K562 (cell line): ENCODE measurements at regions not wholly inside any gene's neighbourhood (a gene's known extent, or its start where the extent isn't known, plus 50 kb on each side); places are given as distances from the start of the nearest gene placed in this dataset.
A peak's percentile ranks its signal among the peaks of the same experiment; 100 is the strongest.

ENCODE experiments used
- ATAC-seq: fragments of 200-7000 bp; cut with Tn5 transposase; 3 replicates; pipeline ENCODE4 v1.9.1; 2020; ENCODE audit warnings: moderate library complexity
- BruUV-seq: library from RNA; stranded (reverse); fragments of 400-500 nt; replicated peaks from 2 replicates; lab custom pipeline; 2021; lab: Mats Ljungman, UMichigan
- CTCF ChIA-PET: fragments of 300-600 bp; formaldehyde crosslinking; extraction: SDS; loops from one replicate; lab custom pipeline; 2021; ENCODE audit warnings: low intra/inter-chr PET ratio; lab: Yijun Ruan, JAX
- POLR2A ChIA-PET: fragments of 300-600, 350-650 bp; sonication (Branson Sonifier 250); formaldehyde crosslinking; extraction: SDS; loops from one replicate; lab custom pipeline; 2021; ENCODE audit warnings: antibody characterized with exemption, inconsistent platforms; lab: Yijun Ruan, JAX
- DNase-seq, 4 experiments: peaks; one replicate each; pipeline versions ENCODE4 v3.0.0 to v3.0.0-alpha.2; 2011 to 2018; ENCODE audit warnings: low spot score in 3 of 4, mixed read lengths in 3 of 4; ENCODE audit errors: extremely low read depth in 1 of 4
- FAIRE-seq: peaks from 2 replicates; lab custom pipeline; 2011; peaks lifted over from hg19 to GRCh38; lab: Jason Lieb, UNC
- H2AFZ ChIP-seq: 2 replicates; pipeline ENCODE4 v1.6.0; 2011; ENCODE audit warnings: low read depth, low read length, control low read depth, inconsistent platforms
- H3K27ac ChIP-seq: fragments of 200-600 bp; 3 replicates; pipeline ENCODE4 v1.8.0; 2011; ENCODE audit warnings: low read depth, mild to moderate bottlenecking, control low read depth, inconsistent platforms, low read length, moderate library complexity, mixed read lengths; ENCODE audit errors: extremely low read depth
- H3K27me3 ChIP-seq, 2 experiments: fragments of 300-600 bp in 1 of 2; 2 replicates in 1 of 2; 3 replicates in 1 of 2; pipeline versions ENCODE4 v1.6.0 to v1.8.0; 2011; ENCODE audit warnings: inconsistent platforms in 2 of 2, low read length in 2 of 2, mild to moderate bottlenecking in 1 of 2, mixed read lengths in 1 of 2, moderate library complexity in 1 of 2; ENCODE audit not compliant: control insufficient read depth in 2 of 2, insufficient read depth in 2 of 2
- H3K36me3 ChIP-seq: fragments of 300-600 bp; 3 replicates; pipeline ENCODE4 v1.8.0; 2011; ENCODE audit warnings: mild to moderate bottlenecking, low read length, inconsistent platforms; ENCODE audit not compliant: control insufficient read depth, insufficient read depth
- H3K4me1 ChIP-seq, 2 experiments: fragments of 200-600 bp in 1 of 2; replicated peaks in 1 of 2; 2 replicates in 1 of 2; 3 replicates in 1 of 2; pipeline versions ENCODE4 v1.5.1 to v1.8.0; 2011; ENCODE audit warnings: inconsistent platforms in 2 of 2, low read length in 2 of 2, mild to moderate bottlenecking in 1 of 2, mixed read lengths in 1 of 2, moderate library complexity in 1 of 2; ENCODE audit not compliant: control insufficient read depth in 2 of 2, insufficient read depth in 2 of 2
- H3K4me2 ChIP-seq: 2 replicates; pipeline ENCODE4 v1.6.1; 2011; ENCODE audit warnings: low read length, control low read depth, inconsistent platforms, mixed read lengths; ENCODE audit not compliant: insufficient read depth
- H3K4me3 ChIP-seq: fragments of 200-600 bp; sonication (generic), shearing (Covaris generic); 2 replicates; pipeline ENCODE4 v1.5.1; 2016; ENCODE audit warnings: control low read depth, inconsistent platforms
- H3K79me2 ChIP-seq: fragments of 200-600 bp; 3 replicates; pipeline ENCODE4 v1.8.0; 2011; ENCODE audit warnings: low read length, inconsistent platforms; ENCODE audit not compliant: control insufficient read depth, insufficient read depth
- H3K9ac ChIP-seq, 2 experiments: 2 replicates each; pipeline versions ENCODE4 v1.6.0 to v1.6.1; 2011; ENCODE audit warnings: low read depth in 2 of 2, low read length in 2 of 2, control low read depth in 1 of 2, inconsistent platforms in 1 of 2, mild to moderate bottlenecking in 1 of 2, mixed read lengths in 1 of 2; ENCODE audit not compliant: insufficient read depth in 1 of 2
- H3K9me1 ChIP-seq: one replicate; pipeline ENCODE4 v1.6.0; 2011; ENCODE audit warnings: inconsistent platforms, mild to moderate bottlenecking, low read length, moderate library complexity; ENCODE audit not compliant: control insufficient read depth, insufficient read depth
- H3K9me3 ChIP-seq: replicated peaks from 2 replicates; pipeline ENCODE4 v1.5.1; 2011; ENCODE audit warnings: low read depth, low read length, inconsistent platforms; ENCODE audit not compliant: control insufficient read depth, insufficient read depth
- H4K20me1 ChIP-seq: replicated peaks from 2 replicates; pipeline ENCODE4 v1.6.1; 2011; ENCODE audit warnings: low read length, inconsistent platforms, mixed read lengths; ENCODE audit not compliant: control insufficient read depth, insufficient read depth
- CGGBP1 ChIP-seq: fragments of 250-450 bp; sonication (Bioruptor Pico); IDR thresholded peaks from 2 replicates; pipeline ENCODE4 v1.9.0; 2021; ENCODE audit warnings: mild to moderate bottlenecking
- DPF2 ChIP-seq: fragments of 450-650 bp; IDR thresholded peaks from 2 replicates; pipeline ENCODE4 v1.6.1; 2016
- E2F1 ChIP-seq: sonication (generic); formaldehyde crosslinking; IDR thresholded peaks from 2 replicates; pipeline ENCODE4 v1.8.1; 2023; ENCODE audit warnings: mild to moderate bottlenecking, missing genetic modification reagents, moderate library complexity
- FOS ChIP-seq: IDR thresholded peaks from 3 replicates; pipeline ENCODE4 v1.6.1; 2011; ENCODE audit not compliant: insufficient read length; ENCODE audit errors: extremely low read depth
- FOXP4 ChIP-seq: sonication (generic); formaldehyde crosslinking; IDR thresholded peaks from 2 replicates; pipeline ENCODE4 v1.8.0; 2022; ENCODE audit warnings: mild to moderate bottlenecking, missing genetic modification reagents, borderline replicate concordance
- KLF1 ChIP-seq: fragments of 450-650 bp; IDR thresholded peaks from 2 replicates; pipeline ENCODE4 v1.6.1; 2016; ENCODE audit warnings: missing genetic modification characterization, missing compliant biosample characterization
- MAFF ChIP-seq: IDR thresholded peaks from 2 replicates; pipeline ENCODE4 v1.6.1; 2012; ENCODE audit warnings: low read length, improper control_type of control experiment
- NCOA1 ChIP-seq: fragments of 450-650 bp; IDR thresholded peaks from 2 replicates; pipeline ENCODE4 v1.6.1; 2016; ENCODE audit warnings: low read depth
- NFE2L1 ChIP-seq: fragments of 450-650 bp; IDR thresholded peaks from 2 replicates; pipeline ENCODE4 v1.6.1; 2016; ENCODE audit warnings: missing genetic modification characterization, low read depth, mild to moderate bottlenecking, missing compliant biosample characterization, moderate library complexity, borderline replicate concordance
- RBM25 ChIP-seq: fragments of 200-400 bp; formaldehyde crosslinking; IDR thresholded peaks from 2 replicates; pipeline ENCODE4 v1.6.1; 2018; ENCODE audit warnings: low read length, low read depth, moderate library complexity; ENCODE audit not compliant: severe bottlenecking
- SPI1 ChIP-seq: IDR thresholded peaks from 2 replicates; pipeline ENCODE4 v1.6.1; 2011; ENCODE audit warnings: low read depth, low read length, control low read depth, borderline replicate concordance
- ZBTB33 ChIP-seq: sonication (generic); formaldehyde crosslinking; IDR thresholded peaks from 2 replicates; pipeline ENCODE4 v1.8.1; 2023; ENCODE audit warnings: mild to moderate bottlenecking, missing genetic modification reagents
- ZNF408 ChIP-seq: fragments of 250-450 bp; sonication (Bioruptor Pico); IDR thresholded peaks from 2 replicates; pipeline ENCODE4 v1.4.0; 2020; ENCODE audit warnings: low read depth, mild to moderate bottlenecking, moderate library complexity
- ZNF830 ChIP-seq: fragments of 250-450 bp; sonication (Bioruptor Pico); IDR thresholded peaks from 2 replicates; pipeline ENCODE4 v1.5.0; 2021; ENCODE audit warnings: mild to moderate bottlenecking
- WGBS: fragments of 100-300 bp; shearing (Covaris generic); methylation state at CpG from one replicate; pipeline ENCODE4 v1.1.6; 2016; ENCODE audit warnings: low coverage, mixed read lengths; ENCODE audit not compliant: insufficient coverage; ENCODE audit errors: missing lambda C conversion rate; 5-methylcytosine and 5-hydroxymethylcytosine counted together
- in situ Hi-C: fragments of 300-500 bp; cut with MboI; formaldehyde crosslinking; loops from 4 replicates; pipeline ENCODE4 v1.15.0; 2018; ENCODE audit warnings: inconsistent platforms, mixed read lengths
- intact Hi-C: fragments of 100-400 bp; cut with micrococcal nuclease; formaldehyde crosslinking; loops from 2 replicates; pipeline ENCODE4 v1.14.2; 2022
- TF ChIP-seq, protein P1 (sequence below): fragments of 200-400 bp; formaldehyde crosslinking; IDR thresholded peaks from 2 replicates; pipeline ENCODE4 v1.6.1; 2017; ENCODE audit warnings: mild to moderate bottlenecking, low read depth, low read length, moderate library complexity

DNA sequence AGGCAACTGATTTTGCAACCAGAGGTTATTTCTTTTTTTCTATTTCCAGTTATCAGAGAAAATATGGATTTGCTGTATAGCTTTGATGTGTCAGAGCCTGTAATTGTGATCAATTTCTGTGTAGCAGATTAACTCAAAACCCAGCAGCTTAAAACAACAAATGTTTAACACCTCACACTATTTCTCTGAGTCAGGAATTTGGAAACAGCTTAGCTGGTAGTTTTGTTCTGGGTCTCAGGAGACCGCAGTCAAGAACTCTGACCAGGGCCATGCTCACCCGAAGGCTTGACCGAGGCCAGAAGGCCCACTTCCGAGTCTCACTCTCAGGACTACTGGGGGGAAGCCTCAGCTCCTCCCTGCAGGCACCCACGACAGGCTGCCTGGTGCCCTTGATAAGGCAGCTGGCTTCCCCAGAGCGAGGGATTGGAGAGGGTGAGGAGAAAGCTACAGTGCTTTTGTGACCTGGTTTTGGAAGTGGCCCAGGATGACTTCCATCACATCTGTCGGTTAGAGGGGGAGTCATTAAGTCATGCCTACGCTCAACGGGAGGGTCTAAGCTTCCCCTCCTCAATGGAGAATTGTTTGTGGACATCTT, 105.7 kb upstream of the SHH start:
- peaks cover 0 to 8% of the 10 kb centered on the region in 2 experiments; a peak in 2 of 5 replicates for H3K4me1 ChIP-seq
- peak in 1 of 4 experiments; percentile 19 for DNase-seq
- CTCF ChIA-PET = no interaction called here
- H3K27me3 ChIP-seq = peaks cover 20 to 75% of the 10 kb centered on the region in 2 experiments
- peak; percentile 31; the same call in 2 of the 3 replicates for ATAC-seq
- H3K4me2 ChIP-seq = no peak overlapping the region
- no peak overlapping the region for H3K27ac ChIP-seq
- POLR2A ChIA-PET = interaction anchor here (0.7 to 1.7 kb wide), 3 partner anchors 15 to 29 kb away, joined by 3 to 4 read pairs (median 3); no protein-coding TSS in a partner anchor
- H3K4me3 ChIP-seq = no peak overlapping the region
- H4K20me1 ChIP-seq = 0 out of 2 replicates have a peak, but pooled peaks cover 8% of the 10 kb centered on the region
- no peaks in the 10 kb centered on the region for H3K9me1 ChIP-seq
- no peaks in the 10 kb centered on the region for H3K9me3 ChIP-seq
- no peaks in the 10 kb centered on the region for H3K79me2 ChIP-seq
- FAIRE-seq = no peak
- in situ Hi-C loops = no loop called here
- TF ChIP-seq SPI1 (no peak), ZNF408 (CRISPR knock-in tag) (no peak), DPF2 (no peak), FOS (no peak), CGGBP1 (CRISPR knock-in tag) (no peak), ZBTB33 (CRISPR knock-in tag) (no peak), NFE2L1 (tag) (no peak), FOXP4 (CRISPR knock-in tag) (no peak), KLF1 (no peak), ZNF830 (CRISPR knock-in tag) (no peak), NCOA1 (no peak), RBM25 (no peak), E2F1 (no peak), MAFF (no peak)
- TF ChIP-seq, protein P1, sequence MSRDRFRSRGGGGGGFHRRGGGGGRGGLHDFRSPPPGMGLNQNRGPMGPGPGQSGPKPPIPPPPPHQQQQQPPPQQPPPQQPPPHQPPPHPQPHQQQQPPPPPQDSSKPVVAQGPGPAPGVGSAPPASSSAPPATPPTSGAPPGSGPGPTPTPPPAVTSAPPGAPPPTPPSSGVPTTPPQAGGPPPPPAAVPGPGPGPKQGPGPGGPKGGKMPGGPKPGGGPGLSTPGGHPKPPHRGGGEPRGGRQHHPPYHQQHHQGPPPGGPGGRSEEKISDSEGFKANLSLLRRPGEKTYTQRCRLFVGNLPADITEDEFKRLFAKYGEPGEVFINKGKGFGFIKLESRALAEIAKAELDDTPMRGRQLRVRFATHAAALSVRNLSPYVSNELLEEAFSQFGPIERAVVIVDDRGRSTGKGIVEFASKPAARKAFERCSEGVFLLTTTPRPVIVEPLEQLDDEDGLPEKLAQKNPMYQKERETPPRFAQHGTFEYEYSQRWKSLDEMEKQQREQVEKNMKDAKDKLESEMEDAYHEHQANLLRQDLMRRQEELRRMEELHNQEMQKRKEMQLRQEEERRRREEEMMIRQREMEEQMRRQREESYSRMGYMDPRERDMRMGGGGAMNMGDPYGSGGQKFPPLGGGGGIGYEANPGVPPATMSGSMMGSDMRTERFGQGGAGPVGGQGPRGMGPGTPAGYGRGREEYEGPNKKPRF = no peak
- no peak overlapping the region for H2AFZ ChIP-seq
- WGBS = 0% methylated on average over 9 of the region's 9 CpGs
- H3K9ac ChIP-seq = no peak overlapping the region
- intact Hi-C loops = no loop called here
- BruUV-seq = no TSS peak
- H3K36me3 ChIP-seq = no peaks in the 10 kb centered on the region
